CD4-positive, alpha-beta T cell (primary cell): ENCODE measurements at regions not wholly inside any gene's neighbourhood (a gene's known extent, or its start where the extent isn't known, plus 50 kb on each side); places are given as distances from the start of the nearest gene placed in this dataset.

Experiments
- ATAC-seq: fragments of 200-7000 bp; cut with Tn5 transposase; one replicate; pipeline ENCODE4 v1.10.0; 2022; ENCODE audit warnings: mild to moderate bottlenecking; ENCODE audit not compliant: poor library complexity
- CTCF ChIA-PET: fragments of 350-600 bp; sonication (Branson Sonifier 250); formaldehyde crosslinking; loops from one replicate; lab custom pipeline; 2021; ENCODE audit warnings: antibody characterized with exemption, inconsistent platforms; lab: Charles Lee
- POLR2A ChIA-PET: fragments of 350-600 bp; sonication (Branson Sonifier 250); formaldehyde crosslinking; loops from one replicate; lab custom pipeline; 2021; ENCODE audit warnings: antibody characterized with exemption, inconsistent platforms; lab: Charles Lee
- DNase-seq, 14 experiments: peaks; one replicate each; pipeline ENCODE4 v3.0.0-alpha.2; 2013 to 2020; ENCODE audit warnings: mixed read lengths in 2 of 14
- H3K27ac ChIP-seq, 2 donors: one replicate each; pipeline versions ENCODE4 v1.5.1 to v1.7.0; 2013; ENCODE audit warnings: low read length in 2 of 2, low read depth in 1 of 2, mild to moderate bottlenecking in 1 of 2
- H3K27me3 ChIP-seq, 2 experiments: 1 replicate in 1 of 2; 2 replicates in 1 of 2; pipeline versions ENCODE4 v1.6.1 to v1.7.0; 2013; ENCODE audit warnings: low read length in 2 of 2, control low read depth in 1 of 2, mild to moderate bottlenecking in 1 of 2, moderate library complexity in 1 of 2; ENCODE audit not compliant: insufficient read depth in 2 of 2, control insufficient read depth in 1 of 2
- H3K36me3 ChIP-seq: one replicate; pipeline ENCODE4 v1.6.1; 2013; ENCODE audit warnings: low read length, control low read depth; ENCODE audit not compliant: insufficient read depth
- H3K4me1 ChIP-seq: one replicate; pipeline ENCODE4 v1.6.1; 2013; ENCODE audit warnings: low read length, control low read depth; ENCODE audit not compliant: insufficient read depth
- H3K4me3 ChIP-seq: one replicate; pipeline ENCODE4 v1.5.1; 2013; ENCODE audit warnings: mild to moderate bottlenecking, low read length, moderate library complexity
- H3K9me3 ChIP-seq, 2 experiments: 1 replicate in 1 of 2; 2 replicates in 1 of 2; pipeline versions ENCODE4 v1.6.1 to v1.7.0; 2013; ENCODE audit warnings: low read length in 2 of 2, mild to moderate bottlenecking in 2 of 2, control low read depth in 1 of 2, moderate library complexity in 1 of 2; ENCODE audit not compliant: control insufficient read depth in 1 of 2, insufficient read depth in 1 of 2
- H3K27ac Mint-ChIP-seq: one replicate; pipeline ENCODE4 v1.8.0; 2020; ENCODE audit warnings: mixed read lengths
- H3K27me3 Mint-ChIP-seq: one replicate; pipeline ENCODE4 v1.8.0; 2021; ENCODE audit warnings: mixed read lengths
- H3K36me3 Mint-ChIP-seq: one replicate; pipeline ENCODE4 v1.8.0; 2021; ENCODE audit warnings: low read depth, mixed read lengths
- H3K4me1 Mint-ChIP-seq: one replicate; pipeline ENCODE4 v1.8.0; 2021; ENCODE audit warnings: low read depth, mixed read lengths
- H3K4me3 Mint-ChIP-seq: one replicate; pipeline ENCODE4 v1.8.0; 2020; ENCODE audit warnings: mild to moderate bottlenecking, mixed read lengths
- H3K9me3 Mint-ChIP-seq: one replicate; pipeline ENCODE4 v1.8.0; 2020; ENCODE audit warnings: mixed read lengths
- CTCF ChIP-seq: fragments of 200-600 bp; IDR thresholded peaks from one replicate; pipeline ENCODE4 v1.8.0; 2022; ENCODE audit warnings: antibody characterized with exemption, mild to moderate bottlenecking
- intact Hi-C, 2 experiments: fragments of 100-400 bp; cut with DNase I in 1 of 2; cut with micrococcal nuclease in 1 of 2; formaldehyde crosslinking; loops; one replicate each; pipeline versions ENCODE4 v1.15.1 to v1.9.0; 2023 to 2025; cut with DNase I, micrococcal nuclease

GRCh38 chr5:18764161-18764560, 1129.9 kb downstream of the TAF11L14 start:
- DNase-seq (no peak), ATAC-seq (no peak)
- POLR2A ChIA-PET, result interaction anchor here (1.2 kb wide), 1 partner anchor 18 kb away, joined by 4 read pairs; no protein-coding TSS in a partner anchor
- CTCF ChIA-PET, result no interaction called here
- Histone ChIP-seq H3K27me3 (no peaks in the 10 kb centered on the region), H3K27ac (no peak overlapping the region), H3K4me3 (no peak overlapping the region), H3K4me1 (no peaks in the 10 kb centered on the region), H3K36me3 (no peaks in the 10 kb centered on the region), H3K9me3 (no peaks in the 10 kb centered on the region)
- Mint-ChIP-seq H3K4me3 (no peak overlapping the region), H3K4me1 (no peaks in the 10 kb centered on the region), H3K27me3 (no peaks in the 10 kb centered on the region), H3K27ac (no peak overlapping the region), H3K36me3 (no peaks in the 10 kb centered on the region), H3K9me3 (no peaks in the 10 kb centered on the region)
- intact Hi-C loops, result no loop called here
- no peak for TF ChIP-seq CTCF

GRCh38 chr5:18765304-18765703, 1131.0 kb downstream of the TAF11L14 start:
- POLR2A ChIA-PET, result no interaction called here

GRCh38 chr5:18771097-18771610, 1136.9 kb downstream of the TAF11L14 start:
- Mint-ChIP-seq H3K4me3 (no peak overlapping the region), H3K27ac (no peak overlapping the region), H3K27me3 (no peaks in the 10 kb centered on the region), H3K36me3 (no peaks in the 10 kb centered on the region), H3K4me1 (peaks cover 7% of the 10 kb centered on the region), H3K9me3 (no peaks in the 10 kb centered on the region)
- H3K27me3 ChIP-seq, result no peaks in the 10 kb centered on the region
- intact Hi-C loops, result no loop called here
- no peaks in the 10 kb centered on the region for H3K4me1 ChIP-seq
- H3K27ac ChIP-seq, result no peak overlapping the region
- H3K4me3 ChIP-seq, result no peak overlapping the region
- DNase-seq (no peak), ATAC-seq (no peak)
- ChIA-PET POLR2A (no interaction called here), CTCF (no interaction called here)
- no peak for TF ChIP-seq CTCF
- no peaks in the 10 kb centered on the region for H3K9me3 ChIP-seq
- no peaks in the 10 kb centered on the region for H3K36me3 ChIP-seq

More at GRCh38 chr5:18765304-18765703, 1131.0 kb downstream of the TAF11L14 start:
- intact Hi-C loops, result no loop called here
- Mint-ChIP-seq H3K9me3 (no peaks in the 10 kb centered on the region), H3K27ac (no peak overlapping the region), H3K4me1 (no peaks in the 10 kb centered on the region), H3K36me3 (no peaks in the 10 kb centered on the region), H3K4me3 (no peak overlapping the region), H3K27me3 (no peaks in the 10 kb centered on the region)
- CTCF ChIA-PET, result no interaction called here
- TF ChIP-seq CTCF, result no peak
- H3K27ac ChIP-seq, result no peak overlapping the region
- no peak for ATAC-seq
- H3K27me3 ChIP-seq, result no peaks in the 10 kb centered on the region
- no peaks in the 10 kb centered on the region for H3K4me1 ChIP-seq
- no peaks in the 10 kb centered on the region for H3K9me3 ChIP-seq
- no peak overlapping the region for H3K4me3 ChIP-seq
- no peaks in the 10 kb centered on the region for H3K36me3 ChIP-seq
- DNase-seq, result no peak
